ENCODE measurements at regions not wholly inside any gene's neighbourhood (a gene's known extent, or its start where the extent isn't known, plus 50 kb on each side); places are given as distances from the start of the nearest gene placed in this dataset.

DNA sequence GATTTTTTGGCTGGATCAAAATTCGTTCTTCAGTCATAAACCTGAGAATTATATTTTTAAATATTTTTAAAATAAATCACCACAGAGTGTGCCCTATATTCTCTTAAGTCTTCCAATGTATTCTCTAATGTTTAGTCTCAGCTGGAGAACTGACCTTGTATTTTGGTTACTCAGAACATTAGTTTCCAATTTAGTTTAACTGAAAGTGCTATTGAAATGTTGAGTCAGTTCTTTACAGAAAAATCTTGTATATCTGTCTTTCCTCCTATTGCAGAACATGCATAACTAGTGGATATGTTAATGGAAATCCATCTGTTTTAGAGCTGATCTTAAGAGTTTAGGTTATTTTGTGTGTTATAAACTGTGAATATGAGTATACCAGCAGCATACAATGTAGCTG, 422.7 kb upstream of the IGFBP3 start:
- DNase-seq, result no peak

DNA sequence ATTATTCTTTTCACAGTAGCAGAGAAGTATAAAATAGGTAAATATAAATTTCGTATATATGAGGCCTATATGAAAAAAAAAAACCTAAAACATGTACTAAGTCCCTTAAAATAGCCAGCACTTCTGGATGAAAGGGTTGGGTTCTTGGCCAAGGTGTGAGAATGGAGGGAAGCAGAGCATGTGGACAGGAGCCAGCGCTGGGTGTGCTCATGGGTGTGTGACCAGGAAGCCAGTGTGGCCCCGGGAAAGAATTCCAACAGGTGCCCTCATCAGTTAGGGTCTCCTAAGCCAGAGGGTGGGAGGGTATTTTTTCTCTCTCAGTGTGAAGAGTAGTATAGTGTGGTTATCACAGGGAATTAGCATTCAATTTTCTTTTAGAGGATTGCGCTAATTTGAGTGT, 401.9 kb upstream of the IGFBP3 start:
- DNase-seq, result no peak

DNA sequence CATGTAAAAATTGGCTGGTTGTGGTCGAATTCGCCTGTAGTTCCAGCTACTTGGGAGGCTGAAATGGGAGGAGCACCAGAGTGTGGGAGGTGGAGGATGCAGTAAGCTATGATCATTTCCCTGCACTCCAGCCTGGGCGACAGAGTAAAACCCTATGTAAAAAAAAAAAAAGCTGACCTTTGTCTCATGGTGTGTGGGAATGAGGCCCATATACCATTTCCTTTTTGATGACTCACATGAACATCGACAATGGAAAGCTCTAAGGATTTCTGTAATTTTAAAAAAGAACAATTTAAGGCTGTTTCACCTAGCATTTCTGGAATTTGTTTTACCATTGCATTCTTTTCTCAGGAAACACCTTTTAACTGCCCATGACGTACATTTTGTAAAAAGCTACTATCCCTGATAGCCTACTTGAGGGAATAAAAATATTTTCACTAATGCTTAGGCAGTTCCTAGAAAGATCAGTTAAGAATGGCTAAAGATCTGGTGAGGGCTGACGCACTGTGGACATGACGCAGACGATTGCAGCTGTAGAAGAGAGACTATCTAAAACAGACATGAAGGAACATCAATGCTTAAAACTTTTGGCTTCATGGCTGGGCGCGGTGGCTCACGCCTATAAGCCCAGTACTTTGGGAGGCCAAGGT, 400.6 kb upstream of the IGFBP3 start:
- DNase-seq, result peak; percentile 56

DNA sequence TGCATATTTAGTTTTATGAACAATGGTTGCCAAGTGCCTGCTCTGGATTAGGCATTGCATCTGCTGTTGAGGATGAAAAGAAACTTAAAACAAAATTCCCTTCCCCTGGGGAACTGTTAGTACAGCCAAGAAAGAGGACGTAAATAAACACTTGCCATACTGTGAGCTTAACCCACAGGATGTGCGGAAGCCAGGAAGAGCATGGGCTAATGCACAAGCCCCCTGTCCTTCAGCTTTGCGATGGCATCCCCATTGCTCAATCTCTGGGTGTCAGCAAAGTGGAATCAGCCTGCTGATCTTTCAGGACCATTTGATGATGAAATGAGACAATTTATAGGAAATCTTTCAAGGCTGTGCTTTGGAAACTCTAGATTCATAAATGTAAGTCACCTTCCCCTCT, 399.9 kb upstream of the IGFBP3 start:
- no peak for DNase-seq

DNA sequence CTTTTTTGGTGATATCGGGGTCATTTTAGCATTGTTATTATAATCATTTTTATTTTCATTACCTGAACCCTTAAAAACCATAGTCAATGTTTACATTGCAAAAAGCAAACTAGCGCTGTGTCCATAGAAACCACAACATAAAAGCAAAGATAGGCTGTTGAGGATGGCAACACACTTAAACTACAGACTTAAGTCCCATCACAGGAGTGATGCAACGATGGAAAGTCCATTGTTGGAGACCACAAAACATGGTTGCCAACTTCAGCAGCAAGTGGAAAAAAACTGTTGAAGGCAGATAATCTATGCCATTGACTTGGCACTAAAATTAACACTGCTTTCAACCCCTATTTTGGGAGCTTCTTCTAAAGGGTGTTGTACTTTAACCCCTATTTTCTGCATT, 398.8 kb upstream of the IGFBP3 start:
- peak; percentile 75 for DNase-seq

DNA sequence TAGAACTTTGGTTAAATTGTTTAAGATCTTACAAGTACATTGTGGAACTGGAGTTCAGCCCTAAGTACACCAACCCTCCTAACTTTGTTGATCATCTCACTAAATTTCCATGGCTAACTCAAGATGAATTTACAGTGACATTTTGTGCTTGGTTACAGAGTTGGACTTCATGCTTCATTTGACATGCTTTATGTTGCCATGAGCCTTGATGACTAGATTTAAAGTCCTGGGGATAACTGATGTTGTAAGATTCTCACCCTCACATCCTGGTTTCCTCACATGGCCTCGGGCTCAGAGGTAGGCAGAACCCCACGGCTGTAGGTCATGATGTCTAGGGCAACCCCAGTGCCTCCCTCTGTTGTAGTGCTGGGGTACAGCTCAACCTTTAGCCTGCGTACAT, 397.2 kb upstream of the IGFBP3 start:
- no peak for DNase-seq

DNA sequence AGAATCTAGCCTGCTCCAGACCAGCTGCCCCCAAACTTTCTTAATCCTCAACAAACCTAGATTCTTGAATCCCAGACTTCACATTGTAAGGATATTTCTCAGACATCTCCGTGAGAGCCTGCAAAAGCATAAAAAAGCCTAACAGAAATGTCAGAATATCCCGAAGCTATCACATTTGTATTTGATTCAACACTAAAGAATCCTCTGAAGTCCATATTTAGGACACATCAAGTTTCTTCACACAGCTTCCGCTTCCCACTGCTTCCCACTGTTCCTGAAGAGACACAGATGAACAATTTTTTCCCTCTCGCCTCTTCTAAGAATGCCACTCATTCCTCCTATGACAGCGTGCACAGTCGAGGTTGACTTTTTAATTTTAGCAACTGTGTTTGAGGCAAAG, 396.2 kb upstream of the IGFBP3 start:
- DNase-seq, result no peak

DNA sequence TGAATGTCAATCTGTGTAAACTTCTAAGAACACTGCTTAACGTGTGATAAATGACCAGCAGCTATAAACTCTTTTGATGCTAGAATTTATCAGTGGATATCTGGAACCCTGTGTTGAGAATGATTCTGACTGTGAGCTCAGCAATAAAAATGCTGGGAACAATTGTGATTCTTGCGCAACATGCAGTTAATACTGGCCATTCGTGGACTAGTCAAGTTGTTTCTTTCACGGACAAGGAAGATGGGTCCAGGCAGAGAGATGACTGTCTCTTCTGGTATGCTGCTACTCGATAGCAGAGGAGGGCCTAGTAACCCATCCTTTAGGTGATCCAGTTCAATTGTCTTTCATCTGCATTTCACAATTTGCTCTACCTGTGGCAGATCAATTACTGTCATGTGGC, 394.8 kb upstream of the IGFBP3 start:
- DNase-seq, result no peak

DNA sequence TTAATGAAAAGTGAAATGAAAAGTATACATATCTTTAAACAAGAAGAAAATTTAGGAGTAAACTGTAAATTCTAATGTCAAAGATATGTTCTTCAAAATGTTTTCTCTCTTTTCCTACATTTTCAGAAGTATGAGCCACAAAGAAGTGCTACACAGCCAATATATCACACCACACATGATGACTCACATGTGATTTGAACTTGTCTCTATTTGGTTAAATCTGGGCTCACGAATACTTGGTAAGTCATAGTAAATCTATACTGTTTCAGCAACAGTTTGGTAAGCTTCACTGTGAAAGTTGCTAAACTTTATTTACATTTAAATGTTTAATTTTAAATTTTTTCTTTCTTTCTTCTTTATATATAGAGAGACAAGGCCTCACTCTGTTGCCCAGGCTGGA, 380.6 kb upstream of the IGFBP3 start:
- no peak for DNase-seq

DNA sequence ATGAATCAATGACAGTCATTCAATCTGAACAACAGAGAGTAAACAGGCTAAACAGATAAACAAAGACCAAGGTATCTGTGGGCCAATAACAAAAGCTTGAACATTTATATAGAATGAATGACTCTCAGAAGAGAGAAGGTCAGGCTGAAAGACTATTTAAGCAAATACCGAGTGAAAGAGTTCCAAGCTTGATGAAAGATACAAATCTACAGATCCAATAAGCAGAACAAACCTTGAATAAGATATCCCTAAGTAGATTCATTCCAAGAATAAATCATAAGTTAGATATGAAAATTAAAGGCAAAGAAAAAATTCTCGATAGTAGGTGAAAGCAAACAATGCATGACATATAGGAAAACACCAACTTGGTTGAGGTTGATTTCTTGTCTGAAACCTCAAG, 376.4 kb upstream of the IGFBP3 start:
- DNase-seq, result no peak

DNA sequence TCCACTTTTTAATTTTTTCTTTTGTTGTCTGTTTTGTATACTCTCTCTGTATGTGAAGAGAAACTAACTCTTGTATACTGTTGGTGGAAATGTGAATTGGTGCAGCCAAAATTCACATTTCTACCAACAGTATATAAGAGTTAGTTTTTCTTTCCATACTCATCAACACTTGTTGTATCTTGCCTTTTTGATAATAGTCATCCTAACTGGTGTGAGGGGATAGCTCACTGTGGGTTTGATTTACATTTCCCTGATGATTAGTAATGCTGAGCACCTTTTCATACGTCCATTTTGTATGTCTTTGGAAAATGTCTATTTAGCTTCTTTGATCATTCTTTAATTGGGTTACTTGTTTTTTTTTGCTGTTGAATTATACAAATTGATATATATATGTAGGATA, 375.5 kb upstream of the IGFBP3 start:
- no peak for DNase-seq

DNA sequence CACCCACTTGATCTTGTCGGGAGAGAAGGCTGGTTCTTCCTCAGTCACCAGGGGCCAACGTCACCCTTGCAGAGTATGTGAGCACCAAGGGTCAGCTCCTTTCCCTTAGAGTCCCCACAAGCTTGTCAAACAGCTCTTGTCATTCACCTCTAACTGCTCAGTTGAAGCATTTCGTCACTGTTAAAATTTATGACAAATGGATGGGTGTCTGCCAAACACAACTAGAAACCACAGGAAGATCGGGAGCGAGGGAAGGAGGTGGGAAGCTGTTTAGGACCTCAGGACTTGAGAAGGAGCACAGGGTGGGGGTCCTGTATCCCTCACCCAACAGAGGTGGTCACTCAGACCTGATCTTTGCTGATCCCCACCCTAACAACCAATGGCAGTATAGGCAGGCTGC, 373.3 kb upstream of the IGFBP3 start:
- no peak for DNase-seq

DNA sequence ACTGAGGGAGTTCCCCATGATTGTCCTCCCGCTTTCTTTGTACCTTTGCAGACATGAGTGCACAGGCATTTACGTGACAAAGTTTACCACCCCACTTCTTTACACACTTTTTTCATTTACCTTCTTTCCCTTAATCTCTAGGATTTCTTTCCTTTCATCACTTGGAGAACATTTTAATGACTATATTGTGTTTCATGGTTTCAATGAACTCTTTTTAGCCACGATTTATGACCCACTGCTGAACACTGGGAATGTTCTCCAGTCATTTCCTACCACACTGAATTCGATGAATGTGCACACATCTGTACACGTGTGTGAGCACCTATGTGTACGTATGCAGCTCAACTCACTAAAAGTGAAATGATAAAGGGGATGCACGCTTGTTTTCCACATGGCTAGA, 371.7 kb upstream of the IGFBP3 start:
- no peak for DNase-seq

DNA sequence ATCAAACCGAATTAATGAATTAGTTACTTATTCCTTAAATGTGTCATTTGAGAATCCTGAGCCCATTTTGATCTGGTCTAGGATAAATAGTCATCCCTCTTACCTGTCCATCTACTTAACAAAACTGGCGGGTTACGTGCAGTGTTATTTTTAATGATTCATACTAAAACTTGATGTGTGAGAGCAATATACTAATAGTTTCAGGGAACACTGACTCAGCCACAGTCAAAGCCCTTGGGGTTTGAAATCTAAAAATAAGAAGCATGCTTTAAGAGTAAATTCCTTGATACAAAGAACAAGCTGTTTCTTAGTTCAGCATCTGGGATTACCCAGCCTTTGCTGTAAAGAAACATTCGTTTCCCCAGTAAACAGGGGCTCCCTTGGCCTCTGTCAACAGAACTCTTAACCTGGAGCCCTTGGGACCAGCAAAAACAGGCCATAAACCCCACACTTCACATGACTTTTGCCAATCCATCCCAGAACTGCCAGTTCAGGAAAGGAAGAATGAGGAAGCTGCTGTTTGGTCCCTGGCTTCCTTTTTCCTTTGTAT, 370.6 kb upstream of the IGFBP3 start:
- no peak for DNase-seq

DNA sequence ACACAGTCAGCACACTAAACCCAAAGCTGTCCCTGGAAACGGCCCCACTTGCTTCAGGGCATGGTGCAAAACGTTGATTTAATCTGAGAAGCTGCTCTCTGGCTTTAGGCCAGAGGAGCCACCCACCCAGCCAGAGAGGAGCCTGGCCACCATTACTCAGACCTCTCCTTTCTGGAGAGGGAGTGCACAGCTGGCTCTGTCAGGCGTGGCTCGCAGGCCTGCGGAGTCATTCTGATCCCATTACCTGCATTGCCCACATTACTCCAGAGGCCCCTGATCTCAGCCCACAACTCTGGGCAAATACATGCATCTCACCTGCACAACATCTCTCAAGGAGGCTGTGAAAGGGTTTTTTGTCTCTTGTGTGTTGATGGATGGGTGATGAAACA, 370.0 kb upstream of the IGFBP3 start:
- DNase-seq, result no peak

DNA sequence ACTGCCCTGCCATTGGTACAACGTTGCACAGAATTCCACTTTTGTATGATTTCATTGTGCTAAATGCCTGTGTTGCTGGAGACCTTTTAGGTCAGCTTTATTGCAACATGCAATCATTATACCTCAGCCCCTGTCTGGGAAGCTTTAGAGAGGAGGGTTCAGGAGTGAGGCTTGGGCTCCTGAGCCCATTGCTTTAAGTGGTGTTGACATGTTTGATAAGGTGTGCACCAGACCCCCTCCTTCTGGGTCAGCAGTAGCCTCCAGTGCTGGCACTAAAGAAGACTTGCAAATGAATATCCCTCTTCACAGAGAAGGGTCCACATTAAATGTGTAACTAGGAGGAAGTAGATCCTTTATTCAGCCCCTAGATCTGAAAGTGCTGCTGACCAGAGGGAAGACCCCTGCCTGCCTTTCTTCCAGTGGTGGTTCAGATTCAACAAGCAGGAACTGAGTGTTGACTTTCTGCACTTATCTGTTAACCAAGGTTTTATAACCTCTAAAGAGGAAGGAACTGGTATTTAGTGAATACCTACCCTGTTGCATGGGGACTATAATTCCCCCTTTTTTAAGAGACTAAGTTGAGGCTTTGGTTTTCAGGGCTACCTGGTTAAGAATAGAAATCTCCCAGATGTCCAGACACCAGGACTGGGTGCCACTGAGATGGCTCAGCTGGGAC, 369.4 kb upstream of the IGFBP3 start:
- no peak for DNase-seq

DNA sequence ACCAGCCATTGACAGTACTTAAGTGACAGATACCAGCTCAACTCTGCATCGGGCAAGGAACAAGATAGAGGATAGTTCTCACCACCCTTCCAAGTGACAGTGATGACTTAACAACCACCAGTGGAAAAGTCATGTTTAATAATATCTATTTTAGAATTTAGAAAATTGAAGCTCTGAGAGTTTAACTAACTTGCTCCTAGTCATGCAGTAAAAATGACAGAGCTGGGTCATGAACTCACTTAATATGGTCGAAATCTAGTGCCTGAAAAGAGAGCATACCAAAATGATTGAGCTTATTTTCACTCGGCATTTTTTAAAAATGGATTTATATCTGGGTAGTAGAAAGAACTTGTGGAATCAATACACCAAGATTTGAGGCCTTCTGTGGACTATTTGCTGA, 367.8 kb upstream of the IGFBP3 start:
- DNase-seq, result no peak

DNA sequence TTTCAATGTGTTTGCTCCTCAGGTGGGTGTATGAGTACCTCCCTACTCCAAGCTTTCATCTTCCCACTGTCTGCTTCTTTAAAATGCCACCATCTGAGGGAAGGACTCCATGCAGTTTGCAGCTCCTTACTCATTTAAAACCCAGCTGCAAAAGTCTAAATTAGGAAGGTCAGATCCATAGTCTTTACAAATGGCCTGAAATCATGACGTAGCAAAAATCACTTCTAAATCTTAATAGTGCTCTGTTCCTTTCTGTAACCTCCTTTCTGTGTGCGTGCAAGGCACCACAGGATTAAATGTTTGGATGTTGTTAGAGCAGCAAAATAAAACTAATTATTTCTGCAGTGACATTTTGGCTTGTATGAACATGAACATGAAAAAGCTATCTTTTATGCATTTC, 366.9 kb upstream of the IGFBP3 start:
- DNase-seq, result no peak

DNA sequence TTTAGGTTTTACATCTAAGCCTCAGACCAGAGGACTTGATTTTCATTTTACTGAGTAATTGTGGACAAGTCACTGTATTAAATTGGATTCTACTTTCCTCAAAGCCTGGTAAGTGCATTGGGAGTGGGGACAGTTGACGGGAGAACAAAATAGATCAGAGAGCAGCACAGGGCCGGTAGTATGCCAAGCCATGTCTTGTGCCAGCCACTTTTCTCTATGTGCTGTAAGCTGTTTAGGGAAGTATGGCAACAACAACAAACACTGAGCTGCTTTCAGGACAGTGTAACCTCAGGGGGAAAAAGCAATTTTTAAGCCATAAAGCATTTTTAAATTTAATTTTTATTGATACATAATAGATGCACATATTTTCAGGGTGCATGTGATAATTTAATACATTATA, 365.9 kb upstream of the IGFBP3 start:
- no peak for DNase-seq

DNA sequence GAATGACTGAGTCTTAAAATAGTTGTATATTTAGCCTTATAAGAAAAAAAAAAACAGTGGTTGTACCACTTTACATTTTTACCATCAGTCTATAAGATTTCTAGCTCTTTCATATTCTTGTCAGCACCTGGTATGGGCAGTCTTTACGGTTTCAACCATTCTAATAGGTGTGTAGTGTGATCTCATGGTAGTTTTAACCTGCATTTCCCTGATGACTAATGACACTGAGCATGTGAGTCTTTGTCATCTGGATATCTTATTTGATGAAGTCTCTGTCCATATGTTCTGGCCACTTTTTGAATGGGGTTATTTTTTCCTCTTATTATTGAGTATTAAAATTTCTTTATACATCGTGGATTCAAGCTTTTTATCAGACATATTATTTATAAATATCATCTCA, 365.3 kb upstream of the IGFBP3 start:
- DNase-seq, result peak; percentile 69

DNA sequence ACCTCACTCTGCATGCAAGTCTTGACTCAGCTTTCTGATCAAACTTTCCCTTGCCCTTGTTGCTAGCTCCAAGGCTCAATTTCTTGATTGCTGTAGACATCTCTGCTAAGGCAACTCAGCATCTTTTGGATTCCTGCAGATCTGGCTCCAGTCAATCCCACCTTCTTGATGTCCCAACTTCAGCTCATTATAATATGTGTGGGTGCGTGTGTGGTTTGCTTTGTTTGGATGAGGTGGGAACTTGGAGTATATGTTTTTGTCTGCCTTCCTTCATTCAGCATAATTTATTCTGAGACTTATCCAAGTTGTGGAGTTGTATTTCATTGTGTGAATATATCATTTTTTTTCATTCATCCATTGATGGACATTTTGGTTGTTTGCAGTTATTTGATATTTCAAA, 364.8 kb upstream of the IGFBP3 start:
- no peak for DNase-seq

DNA sequence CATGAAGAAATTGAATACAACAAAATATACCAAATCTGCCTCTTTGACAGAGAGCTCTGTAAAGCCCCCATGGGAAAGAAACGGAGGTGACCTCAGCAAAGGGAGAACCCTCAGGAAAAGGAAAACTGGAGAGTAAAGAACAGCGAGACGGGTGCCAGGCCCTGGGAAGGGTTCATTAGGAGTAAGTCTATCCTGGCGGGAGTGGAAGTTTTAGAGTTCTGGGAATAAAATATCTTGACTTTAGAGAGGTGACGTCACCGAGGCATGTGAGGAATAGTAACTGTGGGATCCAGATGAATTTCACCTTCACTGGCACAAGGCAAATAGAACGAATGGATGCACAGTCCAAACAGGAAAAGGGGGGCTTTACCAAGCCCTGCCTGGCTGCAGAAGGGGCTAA, 362.8 kb upstream of the IGFBP3 start:
- no peak for DNase-seq

DNA sequence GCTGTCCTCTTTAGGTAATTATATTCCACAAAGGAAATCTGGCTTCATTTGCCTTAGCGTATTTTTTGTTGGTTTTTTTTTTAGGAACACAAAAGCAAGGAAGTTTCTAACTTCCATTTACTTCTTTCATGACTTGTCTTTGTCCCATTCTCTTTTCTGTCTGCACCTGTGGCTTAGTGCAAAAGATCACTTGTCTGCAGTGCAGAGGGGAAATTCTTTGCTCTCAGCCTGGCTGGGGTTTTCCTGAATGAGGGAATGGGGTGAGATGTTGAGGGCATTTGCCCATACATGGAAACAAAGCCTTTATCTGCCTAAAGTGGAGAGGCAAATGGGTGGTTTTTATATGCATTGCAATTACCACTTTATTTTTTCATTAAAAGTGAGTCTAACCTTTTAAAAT, 361.1 kb upstream of the IGFBP3 start:
- peak; percentile 16 for DNase-seq

DNA sequence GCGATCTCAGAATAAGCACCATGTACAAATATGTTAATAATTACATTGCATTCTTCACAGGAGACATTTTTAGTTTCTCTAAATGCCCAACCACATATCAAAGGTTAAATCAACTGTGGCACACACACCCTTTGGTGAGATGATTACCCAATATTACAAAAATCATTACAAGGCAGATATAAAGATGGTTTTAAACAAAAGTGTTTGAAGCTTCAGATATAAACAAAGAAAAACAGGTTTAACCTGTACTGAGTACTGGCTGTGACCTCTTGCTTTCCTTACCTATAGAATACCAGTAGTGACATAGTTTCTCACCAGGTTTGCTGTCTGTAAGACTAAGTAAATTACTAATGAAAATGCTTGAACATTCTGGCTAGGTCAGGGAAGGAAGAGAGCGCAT, 360.0 kb upstream of the IGFBP3 start:
- DNase-seq, result peak; percentile 78

DNA sequence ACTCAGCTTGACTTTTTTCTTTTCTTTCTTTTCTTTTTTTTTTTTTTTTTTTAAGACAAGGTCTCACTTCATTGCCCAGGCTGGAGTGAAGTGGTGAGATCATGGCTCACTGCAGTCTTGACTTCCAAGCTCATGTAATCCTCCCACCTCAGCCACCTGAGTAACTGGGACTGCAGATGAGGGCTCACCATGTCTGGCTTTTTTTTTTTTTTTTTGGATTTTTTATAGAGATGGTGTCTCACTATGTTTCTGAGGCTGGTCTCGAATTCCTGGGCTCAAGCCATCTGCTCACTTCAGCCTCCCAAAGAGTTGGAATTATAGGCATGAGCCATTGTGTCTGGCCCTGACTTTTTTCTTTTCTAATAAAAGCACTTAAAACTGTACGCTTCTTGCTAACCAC, 358.2 kb upstream of the IGFBP3 start:
- no peak for DNase-seq
